Nephron progenitor cell (in vitro differentiated cells): ENCODE measurements at regions not wholly inside any gene's neighbourhood (a gene's known extent, or its start where the extent isn't known, plus 50 kb on each side); places are given as distances from the start of the nearest gene placed in this dataset.

ENCODE experiments used
- DNase-seq: peaks from one replicate; pipeline ENCODE4 v3.0.0; 2021
- H3K27ac Mint-ChIP-seq: 2 replicates; pipeline ENCODE4 v1.8.0; 2021; ENCODE audit warnings: mild to moderate bottlenecking, moderate library complexity, mixed read lengths
- H3K27me3 Mint-ChIP-seq: 2 replicates; pipeline ENCODE4 v1.8.0; 2021; ENCODE audit warnings: mild to moderate bottlenecking, low read depth, mixed read lengths; ENCODE audit not compliant: poor library complexity
- H3K36me3 Mint-ChIP-seq: 2 replicates; pipeline ENCODE4 v1.8.0; 2021; ENCODE audit warnings: low read depth, mixed read lengths
- H3K4me1 Mint-ChIP-seq: 2 replicates; pipeline ENCODE4 v1.8.0; 2021; ENCODE audit warnings: mixed read lengths
- H3K4me3 Mint-ChIP-seq: 2 replicates; pipeline ENCODE4 v1.8.0; 2021; ENCODE audit warnings: mild to moderate bottlenecking, moderate library complexity, mixed read lengths
- H3K9me3 Mint-ChIP-seq: 2 replicates; pipeline ENCODE4 v1.8.0; 2021; ENCODE audit warnings: mild to moderate bottlenecking, moderate library complexity, mixed read lengths
- TF ChIP-seq, protein P1 (sequence below): fragments of 200-600 bp; sonication (generic); IDR thresholded peaks from 2 replicates; pipeline ENCODE4 v1.5.0; 2021; ENCODE audit warnings: antibody characterized with exemption

DNA sequence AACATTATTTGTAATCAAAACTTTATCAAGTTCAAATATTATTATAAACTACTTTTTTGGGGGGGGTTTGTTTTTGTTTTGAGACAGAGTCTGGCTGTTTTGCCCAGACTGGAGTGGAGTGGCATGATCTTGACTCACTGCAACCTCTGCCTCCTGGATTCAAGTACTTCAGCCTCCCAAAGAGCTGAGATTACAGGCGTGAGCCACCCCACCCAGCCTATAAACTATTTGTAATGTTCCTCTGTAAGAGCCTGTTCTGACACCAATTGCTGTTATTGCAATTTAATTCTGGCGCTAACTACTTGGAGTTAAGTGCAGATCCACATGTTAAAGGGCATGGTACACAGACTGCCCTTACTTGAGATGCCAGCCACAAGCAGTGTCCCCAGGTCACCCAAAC is 478.1 kb upstream of the NRP1 start:
- DNase-seq, result no peak
- H3K36me3 Mint-ChIP-seq, result no peaks in the 10 kb centered on the region
- H3K27me3 Mint-ChIP-seq, result no peaks in the 10 kb centered on the region
- H3K9me3 Mint-ChIP-seq, result peaks cover 19% of the 10 kb centered on the region
- no peak overlapping the region for H3K27ac Mint-ChIP-seq
- peaks cover 33% of the 10 kb centered on the region for H3K4me1 Mint-ChIP-seq
- TF ChIP-seq, protein P1, sequence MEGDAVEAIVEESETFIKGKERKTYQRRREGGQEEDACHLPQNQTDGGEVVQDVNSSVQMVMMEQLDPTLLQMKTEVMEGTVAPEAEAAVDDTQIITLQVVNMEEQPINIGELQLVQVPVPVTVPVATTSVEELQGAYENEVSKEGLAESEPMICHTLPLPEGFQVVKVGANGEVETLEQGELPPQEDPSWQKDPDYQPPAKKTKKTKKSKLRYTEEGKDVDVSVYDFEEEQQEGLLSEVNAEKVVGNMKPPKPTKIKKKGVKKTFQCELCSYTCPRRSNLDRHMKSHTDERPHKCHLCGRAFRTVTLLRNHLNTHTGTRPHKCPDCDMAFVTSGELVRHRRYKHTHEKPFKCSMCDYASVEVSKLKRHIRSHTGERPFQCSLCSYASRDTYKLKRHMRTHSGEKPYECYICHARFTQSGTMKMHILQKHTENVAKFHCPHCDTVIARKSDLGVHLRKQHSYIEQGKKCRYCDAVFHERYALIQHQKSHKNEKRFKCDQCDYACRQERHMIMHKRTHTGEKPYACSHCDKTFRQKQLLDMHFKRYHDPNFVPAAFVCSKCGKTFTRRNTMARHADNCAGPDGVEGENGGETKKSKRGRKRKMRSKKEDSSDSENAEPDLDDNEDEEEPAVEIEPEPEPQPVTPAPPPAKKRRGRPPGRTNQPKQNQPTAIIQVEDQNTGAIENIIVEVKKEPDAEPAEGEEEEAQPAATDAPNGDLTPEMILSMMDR, result no peak
- no peak overlapping the region for H3K4me3 Mint-ChIP-seq

DNA sequence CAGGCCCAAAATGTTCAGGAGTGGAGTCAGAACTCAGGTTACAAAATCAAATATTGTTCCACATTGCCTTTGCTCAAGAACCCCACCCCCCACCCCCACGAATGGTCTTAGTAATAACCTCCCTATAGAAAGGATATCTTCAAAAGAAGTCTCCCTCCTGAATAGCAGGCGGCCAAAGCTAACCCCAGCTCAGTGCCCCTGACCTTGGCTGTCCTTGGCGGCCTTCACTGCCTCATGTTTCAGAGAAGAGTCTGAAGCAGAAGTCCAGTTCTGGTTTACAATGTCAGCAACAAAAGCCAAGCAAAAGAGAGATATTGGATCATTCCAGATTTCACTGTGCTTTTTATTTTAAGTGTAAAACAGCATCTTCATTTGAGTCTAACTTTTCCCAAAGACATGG is 476.5 kb upstream of the NRP1 start:
- H3K27ac Mint-ChIP-seq, result peak overlapping the region; percentile 42
- H3K27me3 Mint-ChIP-seq, result no peaks in the 10 kb centered on the region
- DNase-seq, result no peak
- no peaks in the 10 kb centered on the region for H3K36me3 Mint-ChIP-seq
- H3K4me1 Mint-ChIP-seq, result peaks cover 39% of the 10 kb centered on the region
- H3K4me3 Mint-ChIP-seq, result no peak overlapping the region
- peaks cover 19% of the 10 kb centered on the region for H3K9me3 Mint-ChIP-seq
- TF ChIP-seq, protein P1, result no peak

DNA sequence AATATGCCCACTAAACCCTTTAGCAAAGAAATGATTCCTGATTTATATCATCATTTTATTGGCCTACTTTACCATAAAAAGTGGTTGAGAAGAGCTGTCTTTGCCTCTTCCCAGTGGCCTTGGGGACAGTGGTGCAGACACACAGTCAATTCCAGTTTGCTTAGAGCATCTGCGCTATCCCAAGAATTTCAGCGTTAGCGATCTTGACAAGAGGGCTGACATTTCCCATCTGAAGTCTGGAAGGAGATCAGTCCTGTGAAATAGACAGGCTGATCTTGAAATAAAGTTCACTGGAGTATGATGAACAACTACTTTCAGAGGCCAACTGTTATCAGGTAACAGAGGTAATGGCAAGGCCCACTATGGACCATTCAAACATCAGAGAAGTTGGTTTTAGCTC is 475.3 kb upstream of the NRP1 start:
- H3K36me3 Mint-ChIP-seq, result no peaks in the 10 kb centered on the region
- DNase-seq, result no peak
- no peak overlapping the region for H3K27ac Mint-ChIP-seq

DNA sequence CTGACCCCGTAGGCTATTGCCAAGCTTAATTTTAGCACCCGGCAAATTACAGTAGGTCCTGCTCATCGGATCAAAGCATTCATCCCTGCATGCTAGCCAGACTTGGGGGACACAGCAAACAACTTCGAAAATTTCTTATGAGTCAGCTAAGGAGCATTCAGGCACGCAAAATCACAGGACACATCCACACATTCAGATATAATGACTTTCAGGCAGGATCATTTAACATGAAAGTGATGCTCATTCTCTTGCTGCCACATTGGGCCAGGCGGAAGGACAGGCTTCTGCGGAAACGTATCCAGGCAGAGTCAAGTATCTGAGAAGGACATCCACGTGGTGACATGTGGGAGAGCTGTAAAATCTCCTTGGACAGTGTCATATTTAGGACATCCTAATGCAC is 474.0 kb upstream of the NRP1 start:
- Mint-ChIP-seq H3K27ac (no peak overlapping the region), H3K9me3 (peaks cover 7% of the 10 kb centered on the region)

More for the DNA sequence above, 475.3 kb upstream of the NRP1 start:
- H3K4me1 Mint-ChIP-seq, result peaks cover 39% of the 10 kb centered on the region
- TF ChIP-seq, protein P1, result no peak
- H3K27me3 Mint-ChIP-seq, result peaks cover 2% of the 10 kb centered on the region
- peaks cover 19% of the 10 kb centered on the region for H3K9me3 Mint-ChIP-seq
- H3K4me3 Mint-ChIP-seq, result no peak overlapping the region

GRCh38 chr10:33807531-33808359 is 473.3 kb upstream of the NRP1 start:
- H3K27ac Mint-ChIP-seq, result no peak overlapping the region
- peaks cover 46% of the 10 kb centered on the region for H3K4me1 Mint-ChIP-seq
- H3K36me3 Mint-ChIP-seq, result no peaks in the 10 kb centered on the region
- no peak for DNase-seq
- H3K4me3 Mint-ChIP-seq, result no peak overlapping the region
- H3K9me3 Mint-ChIP-seq, result peaks cover under 1% of the 10 kb centered on the region
- TF ChIP-seq, protein P1, result no peak
- peaks cover 2% of the 10 kb centered on the region for H3K27me3 Mint-ChIP-seq

More for the DNA sequence above, 474.0 kb upstream of the NRP1 start:
- Mint-ChIP-seq H3K4me3 (no peak overlapping the region), H3K4me1 (peaks cover 44% of the 10 kb centered on the region), H3K36me3 (no peaks in the 10 kb centered on the region), H3K27me3 (peaks cover 2% of the 10 kb centered on the region)
- TF ChIP-seq, protein P1, result no peak
- DNase-seq, result no peak

DNA sequence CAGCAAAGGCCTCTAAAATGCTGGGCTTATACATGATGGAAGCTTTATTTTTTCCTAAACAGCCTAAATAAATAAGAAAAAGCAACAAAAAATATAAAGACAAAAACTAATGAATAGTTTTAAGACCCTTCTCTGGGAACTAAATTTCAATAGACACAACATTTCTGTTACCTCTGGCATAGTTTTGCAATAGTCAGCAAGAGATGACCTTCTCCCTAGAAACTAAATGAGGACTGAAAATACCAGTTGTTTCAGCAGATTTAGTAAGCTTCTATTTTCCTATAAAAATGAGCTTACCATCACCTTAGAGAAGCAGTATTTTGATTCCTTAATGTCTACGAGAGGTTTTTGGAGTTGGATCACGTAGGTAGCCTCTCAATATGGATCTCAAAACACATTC is 471.4 kb upstream of the NRP1 start:
- Mint-ChIP-seq H3K27me3 (peaks cover 2% of the 10 kb centered on the region), H3K36me3 (no peaks in the 10 kb centered on the region), H3K4me3 (no peak overlapping the region), H3K27ac (no peak overlapping the region), H3K4me1 (peaks cover 54% of the 10 kb centered on the region), H3K9me3 (no peaks in the 10 kb centered on the region)
- no peak for DNase-seq
- TF ChIP-seq, protein P1, result no peak
